Body of pancreas (tissue), 4 donors: ENCODE measurements at regions not wholly inside any gene's neighbourhood (a gene's known extent, or its start where the extent isn't known, plus 50 kb on each side); places are given as distances from the start of the nearest gene placed in this dataset.

ENCODE experiments used
- ATAC-seq: fragments of 150-250 bp; one replicate; pipeline ENCODE4 v1.9.1; 2016
- DNase-seq, 4 donors: peaks; one replicate each; pipeline ENCODE4 v3.0.0-alpha.2; 2019
- H3K27ac ChIP-seq, 4 donors: fragments of 200-600 bp; sonication (generic); 1 replicate in 3 of 4; 2 replicates in 1 of 4; pipeline versions ENCODE4 v1.5.1 to v1.6.1; 2016 to 2019; ENCODE audit warnings: mild to moderate bottlenecking in 1 of 4, mixed read lengths in 1 of 4, moderate library complexity in 1 of 4
- H3K27me3 ChIP-seq, 2 donors: fragments of 200-600 bp; sonication (generic); one replicate each; pipeline ENCODE4 v1.6.0; 2016; ENCODE audit warnings: mild to moderate bottlenecking in 1 of 2
- H3K36me3 ChIP-seq, 2 donors: fragments of 200-600 bp; sonication (generic); replicated peaks in 1 of 2; 2 replicates each; pipeline ENCODE4 v1.5.1; 2016; ENCODE audit warnings: low read depth in 2 of 2; ENCODE audit not compliant: insufficient read depth in 1 of 2
- H3K4me1 ChIP-seq: fragments of 200-600 bp; sonication (generic); one replicate; pipeline ENCODE4 v1.6.0; 2016
- H3K4me3 ChIP-seq, 2 donors: fragments of 200-600 bp; sonication (generic); 1 replicate in 1 of 2; 2 replicates in 1 of 2; pipeline ENCODE4 v1.5.1; 2016 to 2019
- H3K9me3 ChIP-seq, 3 donors: fragments of 200-600 bp; sonication (generic); 1 replicate in 2 of 3; 2 replicates in 1 of 3; pipeline ENCODE4 v1.5.1; 2016
- CTCF ChIP-seq, 7 experiments: fragments of 450-650 bp in 4 of 7; fragments of 200-600 bp in 3 of 7; sonication (generic) in 3 of 7; IDR thresholded peaks; one replicate each; pipeline ENCODE4 v1.5.1; 2016 to 2019; ENCODE audit warnings: antibody characterized with exemption in 7 of 7
- POLR2A ChIP-seq, 3 donors: fragments of 450-650 bp; IDR thresholded peaks; one replicate each; pipeline ENCODE4 v1.6.1; 2016; ENCODE audit warnings: antibody characterized with exemption in 3 of 3, mild to moderate bottlenecking in 2 of 3
- WGBS, 2 donors: methylation state at CpG; one replicate each; pipeline ENCODE4 v1.1.5; 2017; 5-methylcytosine and 5-hydroxymethylcytosine counted together
- intact Hi-C: fragments of 100-400 bp; cut with DNase I; formaldehyde crosslinking; loops from one replicate; pipeline ENCODE4 v1.15.1; 2023

- ATAC-seq = no peak
- Histone ChIP-seq H3K36me3 (no peaks in the 10 kb centered on the region), H3K4me1 (no peaks in the 10 kb centered on the region), H3K27ac (no peak overlapping the region), H3K27me3 (no peaks in the 10 kb centered on the region), H3K9me3 (peaks cover 0 to 4% (median 0%) of the 10 kb centered on the region in 3 donors), H3K4me3 (no peak overlapping the region)
- intact Hi-C loops = no loop called here
- no peak for TF ChIP-seq CTCF (IDR thresholded peaks at IDR 0.05)
- no peak for TF ChIP-seq POLR2A (IDR thresholded peaks at IDR 0.05)
- 40 to 56% methylated on average over 1 of the region's 1 CpG for WGBS, 2 donors
- no peak for DNase-seq
Observed at GRCh38 chr20:6311097-6311496, 188.3 kb upstream of the FERMT1 start.

- TF ChIP-seq POLR2A (IDR thresholded peaks at IDR 0.05) = no peak
- no peak for TF ChIP-seq CTCF (IDR thresholded peaks at IDR 0.05)
- Histone ChIP-seq H3K4me1 (no peaks in the 10 kb centered on the region), H3K27ac (no peak overlapping the region), H3K36me3 (no peaks in the 10 kb centered on the region), H3K9me3 (no peaks in the 10 kb centered on the region), H3K4me3 (no peak overlapping the region), H3K27me3 (no peaks in the 10 kb centered on the region)
- no peak for ATAC-seq
- intact Hi-C loops = no loop called here
- DNase-seq = no peak
Observed at GRCh38 chr20:6305536-6305935, 182.7 kb upstream of the FERMT1 start.

- intact Hi-C loops = no loop called here
- no peak for DNase-seq
- H3K36me3 ChIP-seq = no peaks in the 10 kb centered on the region
- no peak overlapping the region for H3K4me3 ChIP-seq
- no peak overlapping the region for H3K27ac ChIP-seq
- ATAC-seq = no peak
- no peaks in the 10 kb centered on the region for H3K9me3 ChIP-seq
- TF ChIP-seq POLR2A (IDR thresholded peaks at IDR 0.05) = no peak
- no peak for TF ChIP-seq CTCF (IDR thresholded peaks at IDR 0.05)
- H3K27me3 ChIP-seq = peaks cover 0 to 3% of the 10 kb centered on the region in 2 donors
- 65 to 66% methylated on average over 3 of the region's 3 CpGs for WGBS, 2 donors
- H3K4me1 ChIP-seq = no peaks in the 10 kb centered on the region
Observed at GRCh38 chr20:6302041-6302440, 179.2 kb upstream of the FERMT1 start.

GRCh38 chr20:6299456-6299855 lies 176.6 kb upstream of the FERMT1 start:
- Histone ChIP-seq H3K4me3 (no peak overlapping the region), H3K4me1 (no peaks in the 10 kb centered on the region), H3K27me3 (peaks cover 0 to 3% of the 10 kb centered on the region in 2 donors), H3K9me3 (no peaks in the 10 kb centered on the region), H3K36me3 (no peaks in the 10 kb centered on the region), H3K27ac (no peak overlapping the region)
- DNase-seq (no peak), ATAC-seq (no peak)
- intact Hi-C loops = no loop called here
- 59 to 71% methylated on average over 2 of the region's 2 CpGs for WGBS, 2 donors
- TF ChIP-seq POLR2A (IDR thresholded peaks at IDR 0.05) = no peak
- no peak for TF ChIP-seq CTCF (IDR thresholded peaks at IDR 0.05)

GRCh38 chr20:6298049-6298448 lies 175.2 kb upstream of the FERMT1 start:
- DNase-seq = no peak
- no peaks in the 10 kb centered on the region for H3K4me1 ChIP-seq
- no peak for TF ChIP-seq CTCF (IDR thresholded peaks at IDR 0.05)
- TF ChIP-seq POLR2A (IDR thresholded peaks at IDR 0.05) = no peak
- ATAC-seq = no peak
- intact Hi-C loops = no loop called here
- 42 to 46% methylated on average over 5 to 7 of the region's 7 CpGs for WGBS, 2 donors
- no peaks in the 10 kb centered on the region for H3K36me3 ChIP-seq
- H3K9me3 ChIP-seq = no peaks in the 10 kb centered on the region
- H3K27ac ChIP-seq = no peak overlapping the region
- H3K4me3 ChIP-seq = no peak overlapping the region
- peaks cover 0 to 3% of the 10 kb centered on the region in 2 donors for H3K27me3 ChIP-seq
